HepG2 (cell line): ENCODE measurements at regions not wholly inside any gene's neighbourhood (a gene's known extent, or its start where the extent isn't known, plus 50 kb on each side); places are given as distances from the start of the nearest gene placed in this dataset.

Source experiments
- ATAC-seq: fragments of 200-7000 bp; cut with Tn5 transposase; 3 replicates; pipeline ENCODE4 v1.9.1; 2020; ENCODE audit warnings: mild to moderate bottlenecking, moderate library complexity
- BruUV-seq: library from RNA; stranded (reverse); fragments of 400-500 nt; replicated peaks from 2 replicates; lab custom pipeline; 2021; lab: Mats Ljungman, UMichigan
- CTCF ChIA-PET: fragments of 300-600 bp; formaldehyde crosslinking; extraction: SDS; loops from one replicate; lab custom pipeline; 2021; ENCODE audit warnings: low total read pairs, inconsistent platforms, low intra/inter-chr PET ratio; lab: Yijun Ruan, JAX
- POLR2A ChIA-PET: fragments of 350-600 bp; sonication (Branson Sonifier 250); formaldehyde crosslinking; loops from one replicate; lab custom pipeline; 2020; ENCODE audit warnings: antibody characterized with exemption, inconsistent platforms; lab: Yijun Ruan, JAX
- DNase-seq: peaks from one replicate; pipeline ENCODE4 v3.0.0-alpha.2; 2015; ENCODE audit warnings: low spot score
- FAIRE-seq: peaks from 3 replicates; lab custom pipeline; 2011; peaks lifted over from hg19 to GRCh38; lab: Jason Lieb, UNC
- H2AFZ ChIP-seq: one replicate; pipeline ENCODE4 v1.6.1; 2011; ENCODE audit warnings: low read length, inconsistent platforms
- H3K27ac ChIP-seq: fragments of 300-600 bp; 3 replicates; pipeline ENCODE4 v1.8.0; 2011; ENCODE audit warnings: mixed run types, mild to moderate bottlenecking, mixed read lengths, low read length, inconsistent platforms; ENCODE audit not compliant: insufficient read depth; ENCODE audit errors: extremely low read length
- H3K27me3 ChIP-seq, 2 experiments: fragments of 200-600 bp in 1 of 2; 2 replicates in 1 of 2; 3 replicates in 1 of 2; pipeline versions ENCODE4 v1.6.0 to v1.8.0; 2011; ENCODE audit warnings: low read length in 2 of 2, mild to moderate bottlenecking in 2 of 2, moderate library complexity in 2 of 2, inconsistent platforms in 1 of 2; ENCODE audit not compliant: insufficient read depth in 2 of 2, control insufficient read depth in 1 of 2
- H3K36me3 ChIP-seq, 2 experiments: fragments of 200-600 bp in 1 of 2; replicated peaks in 1 of 2; 2 replicates in 1 of 2; 3 replicates in 1 of 2; pipeline versions ENCODE4 v1.5.1 to v1.8.0; 2011; ENCODE audit warnings: low read length in 2 of 2, inconsistent platforms in 1 of 2; ENCODE audit not compliant: insufficient read depth in 2 of 2, control insufficient read depth in 1 of 2
- H3K4me1 ChIP-seq: 2 replicates; pipeline ENCODE4 v1.5.1; 2012; ENCODE audit warnings: low read length, inconsistent platforms; ENCODE audit not compliant: insufficient read depth
- H3K4me2 ChIP-seq: 2 replicates; pipeline ENCODE4 v1.6.0; 2011; ENCODE audit warnings: low read depth, low read length, inconsistent platforms
- H3K4me3 ChIP-seq, 3 experiments: fragments of 200-600 bp in 1 of 3; sonication (generic), shearing (Covaris generic) in 1 of 3; replicated peaks in 1 of 3; 2 replicates each; pipeline ENCODE4 v1.5.1; 2011 to 2016; ENCODE audit warnings: low read length in 3 of 3, inconsistent platforms in 2 of 3, low read depth in 2 of 3, mild to moderate bottlenecking in 2 of 3, control low read depth in 1 of 3, mixed read lengths in 1 of 3; ENCODE audit not compliant: insufficient read depth in 1 of 3
- H3K79me2 ChIP-seq: one replicate; pipeline ENCODE4 v1.6.1; 2011; ENCODE audit warnings: low read length, inconsistent platforms; ENCODE audit not compliant: insufficient read depth
- H3K9ac ChIP-seq: 2 replicates; pipeline ENCODE4 v1.6.0; 2011; ENCODE audit warnings: mild to moderate bottlenecking, low read depth, low read length, inconsistent platforms; ENCODE audit not compliant: insufficient read depth
- H3K9me3 ChIP-seq: 2 replicates; pipeline ENCODE4 v1.5.1; 2012; ENCODE audit warnings: mild to moderate bottlenecking, low read length
- H4K20me1 ChIP-seq: 2 replicates; pipeline ENCODE4 v1.6.0; 2011; ENCODE audit warnings: inconsistent platforms, mild to moderate bottlenecking, low read length, moderate library complexity; ENCODE audit not compliant: insufficient read depth
- FOXO1 ChIP-seq: sonication (generic); formaldehyde crosslinking; IDR thresholded peaks from 2 replicates; pipeline ENCODE4 v1.4.0; 2020; ENCODE audit warnings: missing genetic modification reagents
- HNF1B ChIP-seq: sonication (generic); formaldehyde crosslinking; IDR thresholded peaks from 2 replicates; pipeline ENCODE4 v1.5.1; 2020; ENCODE audit warnings: mild to moderate bottlenecking, moderate library complexity, missing genetic modification reagents
- KAT2B ChIP-seq: fragments of 150-350 bp; IDR thresholded peaks from 2 replicates; pipeline ENCODE4 v1.6.1; 2014; ENCODE audit warnings: low read depth, low read length, borderline replicate concordance
- KMT2B ChIP-seq: IDR thresholded peaks from 2 replicates; pipeline ENCODE4 v1.6.1; 2016; ENCODE audit warnings: missing genetic modification reagents, missing compliant biosample characterization
- NCOR1 ChIP-seq: fragments of 200-600 bp; sonication (generic); IDR thresholded peaks from 2 replicates; pipeline ENCODE4 v1.7.0; 2017; ENCODE audit warnings: antibody characterized with exemption, low read length, borderline replicate concordance
- NFE2L2 ChIP-seq: fragments of 150-350 bp; IDR thresholded peaks from 2 replicates; pipeline ENCODE4 v1.6.1; 2014; ENCODE audit warnings: low read length
- PAXIP1 ChIP-seq: sonication (generic); formaldehyde crosslinking; conservative IDR thresholded peaks from 2 replicates; pipeline ENCODE4 v1.4.0; 2020; ENCODE audit warnings: mild to moderate bottlenecking, missing genetic modification reagents, moderate library complexity
- POGK ChIP-seq: sonication (generic); formaldehyde crosslinking; conservative IDR thresholded peaks from 2 replicates; pipeline ENCODE4 v1.8.0; 2022; ENCODE audit warnings: mild to moderate bottlenecking, moderate library complexity, missing genetic modification reagents
- SP140L ChIP-seq: sonication (generic); formaldehyde crosslinking; IDR thresholded peaks from 2 replicates; pipeline ENCODE4 v1.4.0; 2020; ENCODE audit warnings: missing genetic modification reagents, borderline replicate concordance
- ZNF597 ChIP-seq: sonication (generic); formaldehyde crosslinking; IDR thresholded peaks from 2 replicates; pipeline ENCODE4 v1.5.0; 2020; ENCODE audit warnings: missing genetic modification reagents
- ZNF776 ChIP-seq: sonication (generic); formaldehyde crosslinking; IDR thresholded peaks from 2 replicates; pipeline ENCODE4 v1.4.0; 2020; ENCODE audit warnings: mild to moderate bottlenecking, missing genetic modification reagents
- WGBS: methylation state at CpG from one replicate; pipeline ENCODE4 v1.1.6; 2017; ENCODE audit warnings: low lambda C conversion rate; 5-methylcytosine and 5-hydroxymethylcytosine counted together
- in situ Hi-C: cut with HindIII; loops from 2 replicates; pipeline ENCODE4 v1.10.0; 2017; ENCODE audit warnings: low pct_unique_long_range_greater_than_20kb; ENCODE audit not compliant: extremely low pct_ligation_motif_present
- intact Hi-C: fragments of 100-400 bp; cut with micrococcal nuclease; formaldehyde crosslinking; loops from one replicate; pipeline ENCODE4 v1.10.0; 2022; ENCODE audit not compliant: unreplicated experiment

- no peak for TF ChIP-seq POGK (CRISPR knock-in tag)
- no peak for TF ChIP-seq KAT2B
- no peak for TF ChIP-seq KMT2B
- no peak for TF ChIP-seq ZNF597
- TF ChIP-seq ZNF776 (CRISPR knock-in tag): no peak
These were observed 371.3 kb downstream of the RNF144A start (continued) for GRCh38 chr2:7288484-7288883.

- H2AFZ ChIP-seq: no peak overlapping the region
- intact Hi-C loops (no loop called here), in situ Hi-C loops (no loop called here)
- 0 out of 5 replicates have a peak, but pooled peaks cover 0 to 2% of the 10 kb centered on the region in 2 experiments for H3K27me3 ChIP-seq
- H3K4me2 ChIP-seq: no peak overlapping the region
- H3K36me3 ChIP-seq: no peaks in the 10 kb centered on the region
- POLR2A ChIA-PET: no interaction called here
- no peak for DNase-seq
- H3K4me3 ChIP-seq: no peak overlapping the region
- no peak for FAIRE-seq
- H3K4me1 ChIP-seq: no peaks in the 10 kb centered on the region
- H3K79me2 ChIP-seq: no peaks in the 10 kb centered on the region
- no peaks in the 10 kb centered on the region for H4K20me1 ChIP-seq
- no peak for ATAC-seq
- WGBS: 34% methylated on average over 7 of the region's 7 CpGs
- no peak overlapping the region for H3K9ac ChIP-seq
- CTCF ChIA-PET: no interaction called here
- BruUV-seq: no TSS peak
- no peaks in the 10 kb centered on the region for H3K9me3 ChIP-seq
- H3K27ac ChIP-seq: no peak overlapping the region
- TF ChIP-seq HNF1B (CRISPR knock-in tag) (no peak), SP140L (CRISPR knock-in tag) (no peak), FOXO1 (CRISPR knock-in tag) (no peak), NCOR1 (no peak), PAXIP1 (no peak), NFE2L2 (no peak)
These were observed 372.5 kb downstream of the RNF144A start for GRCh38 chr2:7289697-7290096.
